H9 (cell line): ENCODE measurements at regions not wholly inside any gene's neighbourhood (a gene's known extent, or its start where the extent isn't known, plus 50 kb on each side); places are given as distances from the start of the nearest gene placed in this dataset.
A peak's percentile ranks its signal among the peaks of the same experiment; 100 is the strongest.

Experiments
- DNase-seq: peaks from one replicate; pipeline ENCODE4 v3.0.0-alpha.2; 2017
- H2AFZ ChIP-seq: one replicate; pipeline ENCODE4 v1.6.1; 2013; ENCODE audit warnings: mild to moderate bottlenecking, low read length, control low read depth, moderate library complexity
- H2AK5ac ChIP-seq: 2 replicates; pipeline ENCODE4 v1.6.1; 2013; ENCODE audit warnings: low read length, control low read depth, mixed read lengths; ENCODE audit not compliant: insufficient read length
- H2BK120ac ChIP-seq: one replicate; pipeline ENCODE4 v1.6.1; 2013; ENCODE audit warnings: low read depth, mild to moderate bottlenecking, low read length, control low read depth, inconsistent platforms; ENCODE audit not compliant: poor library complexity, severe bottlenecking
- H2BK12ac ChIP-seq: 2 replicates; pipeline ENCODE4 v1.6.1; 2013; ENCODE audit warnings: low read length, control low read depth, mixed read lengths, low read depth; ENCODE audit not compliant: insufficient read length
- H2BK15ac ChIP-seq: 2 replicates; pipeline ENCODE4 v1.6.1; 2013; ENCODE audit warnings: low read depth, low read length, control low read depth
- H2BK20ac ChIP-seq: one replicate; pipeline ENCODE4 v1.6.1; 2013; ENCODE audit warnings: low read depth, mild to moderate bottlenecking, low read length, control low read depth, inconsistent platforms; ENCODE audit not compliant: poor library complexity, severe bottlenecking
- H2BK5ac ChIP-seq: 2 replicates; pipeline ENCODE4 v1.6.1; 2013; ENCODE audit warnings: low read length, control low read depth, mixed read lengths; ENCODE audit not compliant: insufficient read length
- H3K14ac ChIP-seq: 2 replicates; pipeline ENCODE4 v1.6.1; 2013; ENCODE audit warnings: low read length, control low read depth; ENCODE audit not compliant: insufficient read depth
- H3K18ac ChIP-seq: 2 replicates; pipeline ENCODE4 v1.6.1; 2013; ENCODE audit warnings: low read depth, mild to moderate bottlenecking, mixed read lengths, low read length, control low read depth; ENCODE audit not compliant: insufficient read length
- H3K23ac ChIP-seq: 2 replicates; pipeline ENCODE4 v1.6.1; 2013; ENCODE audit warnings: low read length, control low read depth, mixed read lengths, low read depth; ENCODE audit not compliant: insufficient read length
- H3K23me2 ChIP-seq: 2 replicates; pipeline ENCODE4 v1.6.1; 2013; ENCODE audit warnings: low read depth, mild to moderate bottlenecking, mixed read lengths, low read length, control low read depth; ENCODE audit not compliant: insufficient read length, poor library complexity, severe bottlenecking
- H3K27ac ChIP-seq: 2 replicates; pipeline ENCODE4 v1.5.1; 2013; ENCODE audit warnings: low read length, control low read depth, mixed read lengths, low read depth; ENCODE audit not compliant: insufficient read length
- H3K27me3 ChIP-seq: 2 replicates; pipeline ENCODE4 v1.6.1; 2013; ENCODE audit warnings: low read length, control low read depth, inconsistent platforms; ENCODE audit not compliant: insufficient read depth
- H3K4ac ChIP-seq: 2 replicates; pipeline ENCODE4 v1.6.1; 2013; ENCODE audit warnings: low read depth, mild to moderate bottlenecking, control low read depth, inconsistent platforms, low read length, moderate library complexity
- H3K4me1 ChIP-seq: 2 replicates; pipeline ENCODE4 v1.6.1; 2013; ENCODE audit warnings: low read length, control low read depth, inconsistent platforms; ENCODE audit not compliant: insufficient read depth
- H3K4me2 ChIP-seq: 2 replicates; pipeline ENCODE4 v1.6.1; 2013; ENCODE audit warnings: low read length, control low read depth, mixed read lengths; ENCODE audit not compliant: insufficient read length, insufficient read depth
- H3K56ac ChIP-seq: 2 replicates; pipeline ENCODE4 v1.6.1; 2013; ENCODE audit warnings: low read depth, mild to moderate bottlenecking, mixed read lengths, low read length, control low read depth; ENCODE audit not compliant: insufficient read length
- H3K79me1 ChIP-seq: 2 replicates; pipeline ENCODE4 v1.6.1; 2013; ENCODE audit warnings: low read depth, mild to moderate bottlenecking, moderate library complexity, low read length, control low read depth, inconsistent platforms; ENCODE audit not compliant: insufficient read depth, poor library complexity, severe bottlenecking
- H3K79me2 ChIP-seq: 2 replicates; pipeline ENCODE4 v1.6.1; 2013; ENCODE audit warnings: low read length, control low read depth, inconsistent platforms; ENCODE audit not compliant: insufficient read depth
- H3K9ac ChIP-seq: 2 replicates; pipeline ENCODE4 v1.6.1; 2013; ENCODE audit warnings: low read length, control low read depth, mixed read lengths; ENCODE audit not compliant: insufficient read length; ENCODE audit errors: extremely low read depth
- H3K9me3 ChIP-seq: one replicate; pipeline ENCODE4 v1.6.1; 2013; ENCODE audit warnings: low read depth, low read length, inconsistent platforms; ENCODE audit not compliant: control insufficient read depth
- H3T11ph ChIP-seq: one replicate; pipeline ENCODE4 v1.6.1; 2013; ENCODE audit warnings: mild to moderate bottlenecking, low read length, control low read depth, inconsistent platforms
- H4K20me1 ChIP-seq: one replicate; pipeline ENCODE4 v1.6.1; 2013; ENCODE audit not compliant: control insufficient read depth, insufficient read length, insufficient read depth
- H4K5ac ChIP-seq: 2 replicates; pipeline ENCODE4 v1.6.1; 2013; ENCODE audit warnings: low read depth, mild to moderate bottlenecking, mixed read lengths, low read length, control low read depth; ENCODE audit not compliant: insufficient read length
- H4K8ac ChIP-seq: replicated peaks from 2 replicates; pipeline ENCODE4 v1.6.1; 2013; ENCODE audit warnings: low read length, control low read depth, mixed read lengths, low read depth; ENCODE audit not compliant: insufficient read length
- H4K91ac ChIP-seq: 2 replicates; pipeline ENCODE4 v1.6.1; 2013; ENCODE audit warnings: low read depth, mild to moderate bottlenecking, moderate library complexity, mixed read lengths, low read length, control low read depth; ENCODE audit not compliant: insufficient read length
- H3K27ac Mint-ChIP-seq, 3 experiments: 2 replicates in 2 of 3; 3 replicates in 1 of 3; pipeline ENCODE4 v1.8.0; 2020 to 2021; ENCODE audit warnings: mixed read lengths in 3 of 3, mild to moderate bottlenecking in 1 of 3, moderate library complexity in 1 of 3
- H3K27me3 Mint-ChIP-seq: 2 replicates; pipeline ENCODE4 v1.8.0; 2021; ENCODE audit warnings: low read depth, mild to moderate bottlenecking, moderate library complexity, mixed read lengths
- H3K36me3 Mint-ChIP-seq, 3 experiments: 2 replicates in 2 of 3; 3 replicates in 1 of 3; pipeline ENCODE4 v1.8.0; 2020 to 2021; ENCODE audit warnings: low read depth in 3 of 3, mixed read lengths in 3 of 3; ENCODE audit not compliant: insufficient read depth in 1 of 3
- H3K4me1 Mint-ChIP-seq, 2 experiments: 2 replicates each; pipeline ENCODE4 v1.8.0; 2020; ENCODE audit warnings: mixed read lengths in 2 of 2
- H3K4me3 Mint-ChIP-seq, 2 experiments: 2 replicates in 1 of 2; 3 replicates in 1 of 2; pipeline ENCODE4 v1.8.0; 2020 to 2021; ENCODE audit warnings: mild to moderate bottlenecking in 2 of 2, mixed read lengths in 2 of 2, moderate library complexity in 1 of 2
- H3K9me3 Mint-ChIP-seq, 2 experiments: 2 replicates in 1 of 2; 3 replicates in 1 of 2; pipeline ENCODE4 v1.8.0; 2020; ENCODE audit warnings: mild to moderate bottlenecking in 2 of 2, mixed read lengths in 2 of 2, moderate library complexity in 1 of 2
- CTCF ChIP-seq: fragments of 200-600 bp; sonication (generic); conservative IDR thresholded peaks from 3 replicates; pipeline ENCODE4 v1.8.0; 2021; ENCODE audit warnings: antibody characterized with exemption, mild to moderate bottlenecking
- WGBS: extraction: QIAGEN DNeasy Blood & Tissue Kit; methylation state at CpG from one replicate; pipeline ENCODE4 v1.1.7; 2013; ENCODE audit warnings: missing lambda C conversion rate, low lambda C conversion rate, mixed read lengths; ENCODE audit not compliant: insufficient read length; ENCODE audit errors: extremely low coverage; 5-methylcytosine and 5-hydroxymethylcytosine counted together

DNA sequence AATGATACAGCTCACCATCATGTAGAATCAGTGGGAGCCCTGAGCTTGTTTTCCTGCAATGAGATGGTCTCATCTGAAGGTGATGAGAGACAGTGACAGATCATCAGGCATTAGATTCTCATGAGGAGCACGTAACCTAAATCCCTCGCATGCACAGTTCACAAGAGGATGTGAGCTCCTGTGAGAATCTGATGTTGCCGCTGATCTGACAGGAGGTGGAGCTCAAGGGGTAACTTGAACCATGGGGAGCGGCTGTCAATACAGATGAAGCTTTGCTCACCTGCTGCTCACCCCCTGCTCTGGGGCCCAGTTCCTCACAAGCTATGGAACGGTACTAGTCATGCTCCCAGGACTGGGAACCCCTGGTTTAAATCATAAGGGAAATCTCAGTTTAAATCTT, 89.2 kb downstream of the THBS2 start:
- Mint-ChIP-seq H3K36me3 (peaks cover 0 to 5% (median 0%) of the 10 kb centered on the region in 3 experiments; a peak in 2 of 7 replicates), H3K27me3 (peaks cover 6% of the 10 kb centered on the region)
- H3K27ac ChIP-seq, result no peak overlapping the region

More for the DNA sequence above, 89.2 kb downstream of the THBS2 start:
- no peak overlapping the region for H3K14ac ChIP-seq
- H3K23me2 ChIP-seq, result no peaks in the 10 kb centered on the region
- H2AK5ac ChIP-seq, result no peak overlapping the region
- H3K9me3 ChIP-seq, result no peaks in the 10 kb centered on the region
- H2BK5ac ChIP-seq, result no peak overlapping the region
- WGBS, result no CpG with 5 or more reads among the region's 5 CpGs
- no peak overlapping the region for H2BK120ac ChIP-seq
- no peak overlapping the region for H3K4me3 Mint-ChIP-seq
- H4K20me1 ChIP-seq, result peaks cover 2% of the 10 kb centered on the region
- H4K91ac ChIP-seq, result no peak overlapping the region
- no peak overlapping the region for H2BK15ac ChIP-seq
- H3K9ac ChIP-seq, result no peak overlapping the region
- H2BK12ac ChIP-seq, result no peak overlapping the region
- no peak overlapping the region for H3K56ac ChIP-seq
- H2AFZ ChIP-seq, result no peak overlapping the region
- H3K79me1 ChIP-seq, result no peaks in the 10 kb centered on the region
- H3K4me1 ChIP-seq, result no peaks in the 10 kb centered on the region
- no peak for TF ChIP-seq CTCF
- H3K18ac ChIP-seq, result no peak overlapping the region
- peaks cover 10 to 14% of the 10 kb centered on the region in 2 experiments; a peak in 3 of 5 replicates for H3K9me3 Mint-ChIP-seq
- H3K4me1 Mint-ChIP-seq, result no peaks in the 10 kb centered on the region
- no peaks in the 10 kb centered on the region for H3K27me3 ChIP-seq
- H3T11ph ChIP-seq, result no peak overlapping the region
- peak; percentile 7 for DNase-seq
- H4K5ac ChIP-seq, result no peak overlapping the region
- H3K4me2 ChIP-seq, result no peak overlapping the region
- no peak overlapping the region for H3K27ac Mint-ChIP-seq
- H3K23ac ChIP-seq, result no peak overlapping the region
- H2BK20ac ChIP-seq, result no peak overlapping the region
- no peak overlapping the region for H3K4ac ChIP-seq
- no peak overlapping the region for H4K8ac ChIP-seq
- no peaks in the 10 kb centered on the region for H3K79me2 ChIP-seq
